Sigmoid colon (tissue), 4 donors: ENCODE measurements at regions not wholly inside any gene's neighbourhood (a gene's known extent, or its start where the extent isn't known, plus 50 kb on each side); places are given as distances from the start of the nearest gene placed in this dataset.

Source experiments
- EP300 ChIP-seq, 4 donors: sonication (generic); formaldehyde crosslinking; IDR thresholded peaks; one replicate each; pipeline ENCODE4 v1.6.1; 2017; ENCODE audit warnings: antibody characterized with exemption in 4 of 4
- POLR2A ChIP-seq, 2 donors: fragments of 450-650 bp; IDR thresholded peaks; one replicate each; pipeline ENCODE4 v1.6.1; 2016; ENCODE audit warnings: antibody characterized with exemption in 2 of 2, mild to moderate bottlenecking in 2 of 2, moderate library complexity in 2 of 2

DNA sequence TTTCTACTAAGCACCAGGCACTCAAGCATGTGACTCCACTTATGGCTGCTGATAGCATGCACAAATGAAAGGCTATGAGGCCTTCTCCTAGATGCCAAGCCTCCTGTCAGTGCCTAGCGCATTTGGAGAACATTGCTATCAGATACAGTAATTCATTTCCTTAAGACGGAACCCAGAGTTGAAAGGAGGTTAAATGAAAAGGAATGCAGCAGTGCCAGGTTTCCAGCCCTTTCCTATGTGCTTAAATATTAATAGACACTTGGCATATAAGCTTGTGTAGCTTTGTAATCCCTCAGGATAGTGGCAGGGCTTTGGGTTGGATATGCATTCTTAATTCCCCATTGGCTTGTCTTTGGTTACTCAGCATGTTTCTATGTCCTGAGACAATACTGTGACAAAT lies 140.1 kb upstream of the FRY start:
- TF ChIP-seq POLR2A (IDR thresholded peaks at IDR 0.05) (no peak), EP300 (IDR thresholded peaks at IDR 0.05) (no peak)
